KG1 (cell line): ENCODE measurements at regions not wholly inside any gene's neighbourhood (a gene's known extent, or its start where the extent isn't known, plus 50 kb on each side); places are given as distances from the start of the nearest gene placed in this dataset.
A peak's percentile ranks its signal among the peaks of the same experiment; 100 is the strongest.
"Not testable (repeated sequence)": the region's sequence is repeated elsewhere in the genome, so short reads cannot be mapped to it uniquely, and the experiment has no call there.

Experiments
- DNase-seq: peaks from one replicate; lab custom pipeline; 2025; lab: John Stamatoyannopoulos, UW

- DNase-seq: no peak
Observed at GRCh38 chr5:153237671-153238332, 252.7 kb upstream of the GRIA1 start.

GRCh38 chr5:153257381-153257780 lies 233.1 kb upstream of the GRIA1 start:
- no peak for DNase-seq

- no peak for DNase-seq
Observed at GRCh38 chr5:153258469-153258868, 232.0 kb upstream of the GRIA1 start.

- no peak for DNase-seq
Observed at GRCh38 chr5:153267506-153267905, 223.0 kb upstream of the GRIA1 start.

- no peak for DNase-seq
Observed at GRCh38 chr5:153275695-153276094, 214.8 kb upstream of the GRIA1 start.

- peak; percentile 0 for DNase-seq
Observed at GRCh38 chr5:153276151-153276550, 214.3 kb upstream of the GRIA1 start.

- DNase-seq: not testable (repeated sequence)
Observed at GRCh38 chr5:153296251-153296844, 194.1 kb upstream of the GRIA1 start.

- DNase-seq: no peak
Observed at GRCh38 chr5:153299891-153300290, 190.6 kb upstream of the GRIA1 start.

- DNase-seq: no peak
Observed at GRCh38 chr5:153308282-153308681, 182.2 kb upstream of the GRIA1 start.

GRCh38 chr5:153318556-153318955 lies 171.9 kb upstream of the GRIA1 start:
- DNase-seq: no peak

- DNase-seq: no peak
Observed at GRCh38 chr5:153321478-153321877, 169.0 kb upstream of the GRIA1 start.

- DNase-seq: no peak
Observed at GRCh38 chr5:153340139-153340538, 150.3 kb upstream of the GRIA1 start.

GRCh38 chr5:153340738-153341137 lies 149.7 kb upstream of the GRIA1 start:
- DNase-seq: no peak

- DNase-seq: no peak
Observed at GRCh38 chr5:153342487-153342886, 148.0 kb upstream of the GRIA1 start.

GRCh38 chr5:153347611-153348010 lies 142.9 kb upstream of the GRIA1 start:
- DNase-seq: no peak

GRCh38 chr5:153350175-153350883 lies 140.1 kb upstream of the GRIA1 start:
- no peak for DNase-seq

GRCh38 chr5:153352685-153353219 lies 137.7 kb upstream of the GRIA1 start:
- DNase-seq: no peak

- DNase-seq: no peak
Observed at GRCh38 chr5:153357493-153358112, 132.9 kb upstream of the GRIA1 start.

- no peak for DNase-seq
Observed at GRCh38 chr5:153358315-153358976, 132.0 kb upstream of the GRIA1 start.

- no peak for DNase-seq
Observed at GRCh38 chr5:153360860-153361259, 129.6 kb upstream of the GRIA1 start.

GRCh38 chr5:153361735-153362409 lies 128.6 kb upstream of the GRIA1 start:
- no peak for DNase-seq

GRCh38 chr5:153365547-153365946 lies 124.9 kb upstream of the GRIA1 start:
- no peak for DNase-seq
